ENCODE measurements at regions not wholly inside any gene's neighbourhood (a gene's known extent, or its start where the extent isn't known, plus 50 kb on each side); places are given as distances from the start of the nearest gene placed in this dataset.
A peak's percentile ranks its signal among the peaks of the same experiment; 100 is the strongest.

DNA sequence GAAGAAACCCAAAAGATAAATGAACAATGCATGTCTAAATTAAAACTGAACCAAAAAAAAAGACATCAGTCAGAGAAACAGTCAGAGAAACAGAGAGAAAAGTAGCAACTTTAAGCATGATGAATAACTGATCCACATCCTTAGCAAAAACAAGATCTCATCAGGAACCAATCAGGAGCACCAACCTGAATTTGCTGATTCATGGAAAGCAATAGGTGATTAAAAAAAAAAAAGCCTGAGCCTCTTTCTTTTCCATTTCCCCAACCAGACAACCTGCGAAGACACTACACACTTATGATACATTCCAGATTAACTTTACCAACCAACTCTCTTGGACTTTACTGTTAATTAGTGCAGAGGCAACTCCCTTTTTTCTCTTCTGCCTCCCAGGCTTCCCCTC is 112.7 kb upstream of the TAS2R1 start:
- TF ChIP-seq CTCF (CRISPR knock-in tag; IDR thresholded peaks at IDR 0.05) = no peak
- TF ChIP-seq ZNF562 (CRISPR knock-in tag; IDR thresholded peaks at IDR 0.05; ENCODE audit: borderline replicate concordance) = no peak
- TF ChIP-seq ZNF274 (CRISPR knock-in tag; IDR thresholded peaks at IDR 0.05) = no peak
- no peak for TF ChIP-seq ZNF670 (CRISPR knock-in tag; IDR thresholded peaks at IDR 0.05; ENCODE audit: borderline replicate concordance)
- TF ChIP-seq CBX5 (CRISPR knock-in tag; IDR thresholded peaks at IDR 0.05; ENCODE audit: borderline replicate concordance) = no peak
- no peak for TF ChIP-seq KAT7 (CRISPR knock-in tag; IDR thresholded peaks at IDR 0.05; ENCODE audit: borderline replicate concordance)
- no peak for TF ChIP-seq ZNF296 (CRISPR knock-in tag; conservative IDR thresholded peaks at IDR 0.05)
- TF ChIP-seq MAFF (IDR thresholded peaks at IDR 0.05; ENCODE audit: low read depth, low read length) = 0 out of 2 replicates have a peak, but pooled peaks have one; percentile 35
- TF ChIP-seq RELA (CRISPR knock-in tag; IDR thresholded peaks at IDR 0.05) = no peak
